ENCODE measurements at regions not wholly inside any gene's neighbourhood (a gene's known extent, or its start where the extent isn't known, plus 50 kb on each side); places are given as distances from the start of the nearest gene placed in this dataset.

DNA sequence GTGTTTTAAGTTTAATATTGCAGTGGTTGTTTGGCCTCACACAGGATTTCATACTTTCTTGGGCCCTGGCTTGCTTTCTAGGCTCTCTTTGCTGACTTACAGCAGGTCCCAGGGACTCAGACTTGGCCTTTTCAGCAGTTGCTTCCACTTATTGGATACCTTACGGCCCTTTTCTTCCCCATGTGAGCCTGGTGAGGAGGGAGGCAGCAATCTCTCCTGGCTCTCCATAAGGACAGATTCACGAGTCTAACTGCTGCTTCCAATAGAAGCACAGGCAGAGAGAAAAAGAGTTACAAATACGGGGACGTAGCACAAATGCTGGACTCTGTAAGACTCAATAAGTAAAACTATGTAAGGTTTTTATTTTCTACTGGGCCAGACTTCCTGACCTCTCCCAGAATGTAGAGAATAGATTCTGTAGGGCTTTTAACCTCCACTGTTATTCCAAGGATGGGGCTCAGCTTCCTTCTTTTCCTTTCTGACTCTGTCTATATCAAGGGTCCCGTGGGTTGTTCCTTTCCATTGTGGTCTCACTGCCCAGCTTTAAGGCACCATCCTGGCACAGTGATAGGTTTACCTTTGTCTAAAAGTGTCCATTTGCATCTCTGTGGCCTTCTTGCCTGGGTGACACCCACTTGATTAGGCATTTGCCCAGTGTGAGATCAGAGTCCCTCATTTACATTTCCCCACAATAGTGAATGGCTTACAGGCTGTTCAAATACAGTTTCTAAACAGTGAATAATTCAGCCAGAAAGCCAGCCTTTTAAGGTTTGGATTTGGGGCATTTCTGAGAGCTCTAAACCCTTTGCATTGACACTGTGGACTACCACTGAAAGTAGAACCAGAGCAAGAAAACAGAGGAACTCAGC lies 92.8 kb downstream of the RASSF10 start:
- WGBS: 92% methylated on average over 5 of the region's 5 CpGs
- H3K36me3 ChIP-seq: no peaks in the 10 kb centered on the region

DNA sequence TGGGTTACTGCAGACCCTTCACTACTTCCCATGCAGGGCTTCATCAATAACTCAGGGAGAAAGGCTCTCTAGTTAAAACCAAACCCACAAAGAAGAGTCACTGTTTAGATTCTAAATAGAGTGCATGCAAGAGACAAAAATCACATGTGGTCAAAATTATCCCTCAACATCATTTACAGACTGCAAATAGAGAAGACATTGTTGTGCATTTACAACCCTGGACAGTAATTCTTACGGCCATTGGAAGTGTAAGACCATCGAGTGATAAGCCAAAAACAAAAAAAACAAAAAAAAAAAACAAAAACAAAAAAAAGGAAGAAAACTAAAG lies 93.4 kb downstream of the RASSF10 start:
- no peak for TF ChIP-seq EP300 (IDR thresholded peaks at IDR 0.05)
- no peak for TF ChIP-seq POLR2A (IDR thresholded peaks at IDR 0.05)
- TF ChIP-seq, protein P1, sequence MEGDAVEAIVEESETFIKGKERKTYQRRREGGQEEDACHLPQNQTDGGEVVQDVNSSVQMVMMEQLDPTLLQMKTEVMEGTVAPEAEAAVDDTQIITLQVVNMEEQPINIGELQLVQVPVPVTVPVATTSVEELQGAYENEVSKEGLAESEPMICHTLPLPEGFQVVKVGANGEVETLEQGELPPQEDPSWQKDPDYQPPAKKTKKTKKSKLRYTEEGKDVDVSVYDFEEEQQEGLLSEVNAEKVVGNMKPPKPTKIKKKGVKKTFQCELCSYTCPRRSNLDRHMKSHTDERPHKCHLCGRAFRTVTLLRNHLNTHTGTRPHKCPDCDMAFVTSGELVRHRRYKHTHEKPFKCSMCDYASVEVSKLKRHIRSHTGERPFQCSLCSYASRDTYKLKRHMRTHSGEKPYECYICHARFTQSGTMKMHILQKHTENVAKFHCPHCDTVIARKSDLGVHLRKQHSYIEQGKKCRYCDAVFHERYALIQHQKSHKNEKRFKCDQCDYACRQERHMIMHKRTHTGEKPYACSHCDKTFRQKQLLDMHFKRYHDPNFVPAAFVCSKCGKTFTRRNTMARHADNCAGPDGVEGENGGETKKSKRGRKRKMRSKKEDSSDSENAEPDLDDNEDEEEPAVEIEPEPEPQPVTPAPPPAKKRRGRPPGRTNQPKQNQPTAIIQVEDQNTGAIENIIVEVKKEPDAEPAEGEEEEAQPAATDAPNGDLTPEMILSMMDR (IDR thresholded peaks at IDR 0.05): no peak
- no peak for TF ChIP-seq POLR2AphosphoS5 (IDR thresholded peaks at IDR 0.05)
- Histone ChIP-seq H3K4me3 (no peak overlapping the region), H3K36me3 (no peaks in the 10 kb centered on the region), H3K27me3 (no peaks in the 10 kb centered on the region), H3K27ac (no peak overlapping the region), H3K9me3 (no peaks in the 10 kb centered on the region), H3K4me1 (peaks cover 7% of the 10 kb centered on the region)
- no peak for DNase-seq (ENCODE audit: low spot score in 2 of 2)
- WGBS: 52% methylated on average over 2 of the region's 2 CpGs

More for the DNA sequence above, 92.8 kb downstream of the RASSF10 start:
- no peak overlapping the region for H3K27ac ChIP-seq
- no peaks in the 10 kb centered on the region for H3K9me3 ChIP-seq
- H3K4me1 ChIP-seq: peaks cover 7% of the 10 kb centered on the region
- TF ChIP-seq POLR2AphosphoS5 (IDR thresholded peaks at IDR 0.05) (no peak), POLR2A (IDR thresholded peaks at IDR 0.05) (no peak), EP300 (IDR thresholded peaks at IDR 0.05) (no peak)
- TF ChIP-seq, protein P1 (IDR thresholded peaks at IDR 0.05): no peak
- H3K27me3 ChIP-seq: no peaks in the 10 kb centered on the region
- no peak for DNase-seq (ENCODE audit: low spot score in 2 of 2)
- H3K4me3 ChIP-seq: no peak overlapping the region

DNA sequence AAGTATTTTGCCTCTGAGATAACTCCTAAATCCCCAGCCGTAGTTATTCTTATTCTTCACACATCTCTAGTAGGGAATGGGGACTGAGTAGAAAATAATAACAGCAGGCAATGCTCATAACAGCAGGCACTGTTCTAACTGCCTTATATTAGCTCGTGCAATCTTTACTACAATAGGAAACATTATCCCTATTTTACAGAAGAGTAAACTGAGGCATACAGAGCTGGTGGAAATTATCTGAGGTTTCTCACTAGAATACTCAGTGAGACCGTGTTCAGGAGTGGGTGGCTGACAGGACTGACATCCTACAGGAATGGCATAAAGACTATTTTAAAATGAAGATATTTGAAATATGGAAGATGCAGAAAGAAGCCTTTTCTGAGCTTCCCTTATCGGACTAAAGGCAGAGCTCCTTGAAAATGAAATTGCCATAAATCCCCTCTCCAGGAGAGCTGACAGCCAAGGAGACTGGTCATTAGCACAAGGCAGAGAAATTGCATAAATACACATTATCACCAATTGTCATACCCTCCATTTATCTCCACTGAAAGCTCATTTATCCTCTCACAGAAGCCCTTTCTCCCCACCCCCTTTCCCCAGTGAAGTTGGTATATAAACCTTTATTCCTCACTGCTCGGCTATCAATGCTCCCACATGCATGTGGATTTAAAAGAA lies 93.9 kb downstream of the RASSF10 start:
- WGBS: 83% methylated on average over 5 of the region's 5 CpGs
- peaks cover 7% of the 10 kb centered on the region for H3K4me1 ChIP-seq
- H3K4me3 ChIP-seq: no peak overlapping the region
- no peak overlapping the region for H3K27ac ChIP-seq
- no peaks in the 10 kb centered on the region for H3K9me3 ChIP-seq
- no peaks in the 10 kb centered on the region for H3K27me3 ChIP-seq
- TF ChIP-seq EP300 (IDR thresholded peaks at IDR 0.05): no peak
- no peak for TF ChIP-seq POLR2A (IDR thresholded peaks at IDR 0.05)
- TF ChIP-seq, protein P1 (IDR thresholded peaks at IDR 0.05): no peak
- no peak for TF ChIP-seq POLR2AphosphoS5 (IDR thresholded peaks at IDR 0.05)
- no peak for DNase-seq (ENCODE audit: low spot score in 2 of 2)
- H3K36me3 ChIP-seq: no peaks in the 10 kb centered on the region

DNA sequence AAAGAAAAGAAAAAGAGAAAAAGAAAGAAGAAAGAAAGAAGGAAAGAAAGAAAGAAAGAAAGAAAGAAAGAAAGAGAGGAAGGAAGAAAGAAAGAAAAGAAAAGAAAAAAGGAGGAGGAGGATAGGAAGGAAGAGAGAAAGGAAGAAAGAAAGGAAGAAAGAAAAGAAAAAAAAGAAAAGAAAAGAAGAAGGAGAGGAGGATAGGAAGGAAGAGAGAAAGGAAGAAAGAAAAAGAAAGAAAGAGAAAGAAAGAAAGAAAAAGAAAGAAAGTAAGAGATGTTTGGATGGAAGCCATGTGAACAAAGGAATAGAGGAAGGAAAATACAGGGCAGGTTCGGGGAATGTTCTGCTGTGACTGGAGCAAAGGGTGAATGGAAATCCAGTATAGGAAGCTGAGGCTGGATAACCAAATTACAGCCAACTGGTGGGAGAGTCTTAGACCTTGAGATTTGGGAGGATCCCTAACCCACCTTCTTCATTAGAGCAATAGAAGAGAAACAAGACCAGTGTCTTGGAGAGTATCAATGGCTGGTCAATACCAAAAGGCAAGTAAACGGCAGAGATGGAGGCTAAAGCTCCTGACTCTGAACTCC lies 94.9 kb downstream of the RASSF10 start:
- DNase-seq (ENCODE audit: low spot score in 2 of 2): no peak
- Histone ChIP-seq H3K27me3 (no peaks in the 10 kb centered on the region), H3K9me3 (no peaks in the 10 kb centered on the region), H3K27ac (no peak overlapping the region), H3K4me1 (peaks cover 4% of the 10 kb centered on the region), H3K4me3 (no peak overlapping the region), H3K36me3 (no peaks in the 10 kb centered on the region)
- no peak for TF ChIP-seq POLR2A (IDR thresholded peaks at IDR 0.05)
- TF ChIP-seq EP300 (IDR thresholded peaks at IDR 0.05): no peak
- TF ChIP-seq, protein P1 (IDR thresholded peaks at IDR 0.05): no peak
- TF ChIP-seq POLR2AphosphoS5 (IDR thresholded peaks at IDR 0.05): no peak
- WGBS: 91% methylated on average over 2 of the region's 2 CpGs
